Heart right ventricle (tissue), 16 donors: ENCODE measurements at regions not wholly inside any gene's neighbourhood (a gene's known extent, or its start where the extent isn't known, plus 50 kb on each side); places are given as distances from the start of the nearest gene placed in this dataset.

Experiments used
- ATAC-seq, 8 donors: fragments of 200-7000 bp; cut with Tn5 transposase; one replicate each; pipeline ENCODE4 v1.9.1; 2020; ENCODE audit warnings: mild to moderate bottlenecking in 8 of 8, moderate library complexity in 8 of 8, moderate number of reproducible peaks in 1 of 8
- DNase-seq, 2 donors: peaks; one replicate each; pipeline ENCODE4 v3.0.0-alpha.2; 2020
- H3K27ac ChIP-seq, 10 donors: fragments of 200-600 bp; sonication (generic) in 2 of 10; one replicate each; pipeline versions ENCODE4 v1.5.0 to v1.8.0; 2020 to 2022; ENCODE audit warnings: mild to moderate bottlenecking in 3 of 10
- H3K27me3 ChIP-seq, 7 donors: fragments of 200-600 bp; one replicate each; pipeline ENCODE4 v1.8.0; 2021 to 2022; ENCODE audit warnings: mild to moderate bottlenecking in 2 of 7
- H3K36me3 ChIP-seq, 9 donors: fragments of 200-600 bp; sonication (generic) in 1 of 9; one replicate each; pipeline versions ENCODE4 v1.5.0 to v1.8.0; 2020 to 2022; ENCODE audit warnings: mild to moderate bottlenecking in 2 of 9
- H3K4me1 ChIP-seq, 9 donors: fragments of 200-600 bp; sonication (generic) in 1 of 9; one replicate each; pipeline versions ENCODE4 v1.5.0 to v1.8.0; 2020 to 2022; ENCODE audit warnings: mild to moderate bottlenecking in 4 of 9
- H3K4me3 ChIP-seq, 10 donors: fragments of 200-600 bp; sonication (generic) in 2 of 10; one replicate each; pipeline versions ENCODE4 v1.5.0 to v1.8.0; 2020 to 2022; ENCODE audit warnings: mild to moderate bottlenecking in 7 of 10, moderate library complexity in 2 of 10
- H3K9me3 ChIP-seq, 11 donors: fragments of 200-600 bp in 10 of 11; sonication (generic) in 2 of 11; one replicate each; pipeline versions ENCODE4 v1.5.0 to v1.8.0; 2013 to 2022; ENCODE audit warnings: mild to moderate bottlenecking in 2 of 11, control low read depth in 1 of 11, moderate library complexity in 1 of 11
- CTCF ChIP-seq, 9 donors: fragments of 200-600 bp; sonication (generic) in 2 of 9; IDR thresholded peaks; one replicate each; pipeline versions ENCODE4 v1.5.0 to v1.8.0; 2021 to 2022; ENCODE audit warnings: antibody characterized with exemption in 9 of 9, mild to moderate bottlenecking in 5 of 9, moderate library complexity in 1 of 9
- WGBS, 2 donors: extraction: QIAGEN DNeasy Blood & Tissue Kit; methylation state at CpG; one replicate each; pipeline ENCODE4 v1.1.7; 2013; ENCODE audit warnings: inconsistent platforms in 1 of 2; 5-methylcytosine and 5-hydroxymethylcytosine counted together
- intact Hi-C, 10 donors: fragments of 100-400 bp; cut with DNase I; formaldehyde crosslinking; loops; one replicate each; pipeline versions ENCODE4 v1.11.1 to v1.14.2; 2022
- donor health status: Arrhythmogenic right ventricular cardiomyopathy.
- donor health status: ischemic (EF 13 %, LVEDD 7.1; RV severe dilation, severe dysfunction).
- donor health status: healthy with polysubstance abuse.
- donor health status: DM: no; HTN: yes; CAD: no.
- donor health status: DM: no; HTN: no; CAD: no.
- donor health status: ischemic (EF 25% LVEDD 6.9; RV normal size, moderate dysfunction).
- donor health status: ischemic (EF 25% LVEDD 5.7; RV mildly dilated, moderate dysfunction).
- donor health status: healthy.
- donor health status: DM: yes; HTN: yes; CAD: no.
- donor health status: Ischemic cardiomyopathy.
- donor health status: ischemic (EF 35%, LVEDD 5.7; RV mildly dilated, moderate dysfunction).
- donor health status: nonischemic (EF 11% LVEDD 7.7; RV severe dilation, severe dysfunction).
- donor health status: DM: yes; HTN: yes; CAD: no.
- donor health status: PGD.
- donor health status: ischemic (EF 29% LVEDD 5.4; RV normal size, mild dysfunction).
- donor health status: nonischemic (EF 23%, LVEDD 6.1; RV moderate dilation, normal function).

DNA sequence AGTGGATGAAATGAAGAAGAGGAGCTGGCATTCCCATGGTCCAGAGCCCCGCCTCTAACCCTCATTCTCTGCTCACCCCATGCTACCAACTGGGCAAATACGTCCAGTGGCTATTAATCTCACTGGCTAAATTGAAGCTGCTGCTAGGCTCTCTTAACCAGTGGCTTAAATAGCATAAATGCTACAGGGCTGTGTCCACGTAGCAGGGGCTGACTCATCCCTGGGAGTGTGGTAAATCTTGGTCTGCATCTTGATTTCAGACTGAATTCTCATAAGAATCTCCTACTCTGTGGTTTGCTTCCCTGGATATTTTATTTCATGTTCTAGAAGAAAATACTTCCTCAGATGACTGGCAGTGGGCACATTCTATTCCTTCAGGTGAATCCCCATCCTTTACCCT, 193.1 kb upstream of the ARG1 start:
- peaks cover 0 to 3% (median 0%) of the 10 kb centered on the region in 7 donors for H3K27me3 ChIP-seq
- H3K9me3 ChIP-seq, result no peaks in the 10 kb centered on the region
- H3K36me3 ChIP-seq, result no peaks in the 10 kb centered on the region
- ATAC-seq, result no peak
- no peak overlapping the region for H3K4me3 ChIP-seq
- intact Hi-C loops, result no loop called here
- no peak for TF ChIP-seq CTCF (IDR thresholded peaks at IDR 0.05)
- no peak overlapping the region for H3K27ac ChIP-seq
- DNase-seq, result no peak
- H3K4me1 ChIP-seq, result no peaks in the 10 kb centered on the region
- WGBS, 2 donors, result 84 to 87% methylated on average over 3 of the region's 3 CpGs

- intact Hi-C loops, result no loop called here
- ATAC-seq (peak in 6 of 8 donors; percentile 54 to 89 (median 82)), DNase-seq (peak in 1 of 2 donors; percentile 16)
- no peaks in the 10 kb centered on the region for H3K9me3 ChIP-seq
- TF ChIP-seq CTCF (IDR thresholded peaks at IDR 0.05), result no peak
- H3K36me3 ChIP-seq, result no peaks in the 10 kb centered on the region
- H3K27me3 ChIP-seq, result peaks cover 0 to 3% (median 0%) of the 10 kb centered on the region in 7 donors
- no peaks in the 10 kb centered on the region for H3K4me1 ChIP-seq
- no peak overlapping the region for H3K4me3 ChIP-seq
- WGBS, 2 donors, result 57 to 61% methylated on average over 9 of the region's 9 CpGs
- H3K27ac ChIP-seq, result peak overlapping the region in 1 of 10 donors; percentile 1
These were observed 191.8 kb upstream of the ARG1 start for GRCh38 chr6:131381052-131381708.

GRCh38 chr6:131381709-131382093, 191.3 kb upstream of the ARG1 start:
- TF ChIP-seq CTCF (IDR thresholded peaks at IDR 0.05), result no peak
- no peaks in the 10 kb centered on the region for H3K4me1 ChIP-seq
- no peak overlapping the region for H3K4me3 ChIP-seq
- intact Hi-C loops, result no loop called here
- no peak for DNase-seq
- no peaks in the 10 kb centered on the region for H3K9me3 ChIP-seq
- WGBS, 2 donors, result 47 to 57% methylated on average over 7 of the region's 7 CpGs
- no peaks in the 10 kb centered on the region for H3K36me3 ChIP-seq
- H3K27ac ChIP-seq, result peak overlapping the region in 1 of 10 donors; percentile 1
- ATAC-seq, result peak in 2 of 8 donors; percentile 13 to 35
- H3K27me3 ChIP-seq, result peaks cover 0 to 3% (median 0%) of the 10 kb centered on the region in 7 donors

DNA sequence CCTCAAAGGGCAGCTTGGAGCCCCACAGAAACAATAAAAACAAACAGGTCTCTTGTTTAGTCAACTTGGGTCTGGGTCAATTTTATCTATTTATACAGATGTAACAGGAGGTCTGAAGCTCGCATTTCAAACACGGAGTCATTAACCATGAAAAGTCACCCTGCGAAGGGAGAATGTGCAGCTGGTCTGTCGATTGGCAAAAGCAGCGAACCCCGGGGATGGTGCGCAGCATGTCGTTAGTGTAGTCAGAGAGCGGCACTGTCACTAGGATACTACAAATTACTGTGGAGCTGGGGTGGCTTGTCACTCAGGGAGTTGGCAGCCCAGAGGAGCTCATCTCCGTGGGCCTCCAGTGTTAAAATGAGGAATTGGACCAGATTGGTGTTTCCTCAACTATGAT, 190.4 kb upstream of the ARG1 start:
- intact Hi-C loops, result no loop called here
- no peak for TF ChIP-seq CTCF (IDR thresholded peaks at IDR 0.05)
- Histone ChIP-seq H3K9me3 (no peaks in the 10 kb centered on the region), H3K36me3 (no peaks in the 10 kb centered on the region), H3K4me1 (no peaks in the 10 kb centered on the region), H3K4me3 (no peak overlapping the region), H3K27ac (no peak overlapping the region), H3K27me3 (no peaks in the 10 kb centered on the region)
- 85 to 88% methylated on average over 10 of the region's 10 CpGs for WGBS, 2 donors
- DNase-seq (no peak), ATAC-seq (no peak)
